NCI-H69 (cell line): ENCODE measurements at regions not wholly inside any gene's neighbourhood (a gene's known extent, or its start where the extent isn't known, plus 50 kb on each side); places are given as distances from the start of the nearest gene placed in this dataset.
A peak's percentile ranks its signal among the peaks of the same experiment; 100 is the strongest.

Source experiments
- DNase-seq: peaks from one replicate; lab custom pipeline; 2025; lab: John Stamatoyannopoulos, UW

DNA sequence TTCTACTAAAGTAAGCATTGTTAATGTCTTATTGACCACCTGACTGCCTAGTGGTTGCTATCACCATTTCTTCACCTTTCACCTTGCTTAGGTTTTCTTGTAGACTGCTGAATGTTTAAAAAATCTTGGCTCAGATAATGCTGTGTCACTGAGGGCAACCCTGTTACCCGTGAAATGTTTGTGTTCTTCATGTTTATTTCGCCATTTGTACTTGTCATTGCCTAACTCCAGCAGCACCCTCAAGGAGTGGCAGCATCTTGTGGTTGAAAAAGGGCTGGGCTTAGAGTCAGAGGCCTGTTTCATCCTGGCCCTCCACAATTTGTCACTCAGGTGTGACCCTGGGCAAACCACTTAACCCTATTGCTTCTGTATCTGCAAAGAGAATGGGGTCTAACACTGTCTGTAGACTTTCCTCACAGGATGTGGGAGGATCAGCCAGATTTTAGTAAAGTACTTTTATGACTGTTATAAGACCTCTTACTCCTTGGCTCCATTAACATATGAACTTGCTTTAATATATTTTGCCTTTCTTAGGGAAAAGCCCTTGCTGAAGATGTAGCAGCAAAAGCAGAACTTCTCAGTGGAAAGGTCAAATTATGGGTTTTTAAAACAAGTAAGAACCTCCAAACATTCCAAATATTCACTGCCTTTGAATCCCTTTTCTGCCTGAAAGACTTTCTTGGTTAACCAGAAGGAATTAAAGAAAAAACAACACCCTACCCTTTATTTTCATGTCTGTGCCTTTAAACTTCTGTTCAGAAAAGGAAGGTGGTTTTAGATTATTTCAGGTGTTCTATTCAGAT lies 154.5 kb upstream of the C11orf87 start:
- no peak for DNase-seq

DNA sequence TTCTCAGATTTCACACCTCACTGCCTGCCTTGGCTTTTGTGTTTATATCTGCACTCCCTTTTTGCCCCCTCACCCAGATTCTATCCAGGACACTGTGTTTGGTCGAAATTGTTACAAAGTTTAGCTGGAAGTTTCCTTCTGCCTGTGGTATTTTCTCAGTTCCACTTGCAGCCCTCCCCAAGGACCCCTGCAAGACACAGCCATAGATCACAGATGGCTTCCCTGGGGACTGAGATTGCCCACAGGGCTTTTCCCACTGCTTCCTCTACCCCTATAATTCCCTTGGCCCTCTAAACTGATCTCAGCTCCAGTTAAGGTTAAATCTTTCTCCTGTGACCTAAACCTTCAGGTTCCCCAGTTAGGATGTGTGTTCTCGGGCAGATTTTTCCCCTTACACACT lies 146.1 kb upstream of the C11orf87 start:
- peak; percentile 13 for DNase-seq

DNA sequence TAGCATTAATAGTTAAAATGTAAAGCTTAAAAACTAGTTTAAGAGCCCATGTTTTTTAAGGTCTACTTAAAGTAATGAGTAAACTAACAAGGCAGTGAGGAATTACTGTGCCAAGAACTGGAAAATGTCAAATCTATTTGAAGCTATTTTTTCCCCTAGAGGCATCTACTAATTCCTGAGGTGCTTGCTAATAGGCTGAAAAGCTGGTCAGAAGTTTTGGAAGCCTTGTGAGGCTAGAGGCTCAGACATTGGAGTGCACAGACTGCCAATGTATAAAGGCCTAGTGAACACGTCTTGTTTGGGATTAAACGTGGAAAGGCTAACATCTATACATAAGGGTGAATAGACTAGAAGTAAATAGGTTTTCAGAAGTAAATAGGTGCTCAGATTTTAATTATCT lies 136.5 kb upstream of the C11orf87 start:
- DNase-seq: no peak

DNA sequence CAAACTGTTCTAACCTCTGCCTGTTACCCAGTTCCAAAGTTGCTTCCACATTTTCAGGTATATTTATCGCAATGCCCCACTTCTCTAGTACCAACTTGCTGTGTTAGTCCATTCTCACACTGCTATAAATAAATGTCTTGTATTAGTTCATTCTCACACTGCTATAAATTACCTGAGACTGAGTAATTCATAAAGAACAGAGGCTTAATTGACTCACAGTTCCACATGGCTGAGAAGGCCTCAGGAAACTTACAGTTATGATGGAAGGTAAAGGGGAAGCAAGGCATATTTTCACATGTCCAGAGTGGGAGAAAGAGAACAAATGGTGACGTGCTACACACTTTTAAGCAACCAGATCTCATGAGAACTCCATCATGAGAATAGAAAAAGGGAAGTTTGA lies 130.4 kb upstream of the C11orf87 start:
- no peak for DNase-seq

DNA sequence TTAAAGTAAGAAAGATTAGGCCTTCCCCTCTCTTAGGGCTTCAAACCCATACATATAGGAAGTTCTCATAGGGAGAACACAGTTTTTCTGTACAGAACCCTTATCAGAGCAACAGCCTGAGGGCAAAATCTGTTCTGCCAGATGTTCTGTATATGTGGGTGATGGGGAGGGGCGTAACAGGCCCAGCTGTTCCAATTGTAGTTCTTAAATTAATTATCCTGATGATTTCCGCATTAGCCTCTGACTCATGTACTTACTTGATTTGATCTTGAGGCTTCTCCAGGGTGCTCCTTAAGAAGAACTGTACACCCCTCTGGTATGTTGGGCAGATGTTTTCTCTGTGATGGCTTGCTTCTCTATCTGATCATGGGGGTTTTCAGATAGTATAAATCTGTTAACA lies 123.1 kb upstream of the C11orf87 start:
- peak; percentile 81 for DNase-seq

DNA sequence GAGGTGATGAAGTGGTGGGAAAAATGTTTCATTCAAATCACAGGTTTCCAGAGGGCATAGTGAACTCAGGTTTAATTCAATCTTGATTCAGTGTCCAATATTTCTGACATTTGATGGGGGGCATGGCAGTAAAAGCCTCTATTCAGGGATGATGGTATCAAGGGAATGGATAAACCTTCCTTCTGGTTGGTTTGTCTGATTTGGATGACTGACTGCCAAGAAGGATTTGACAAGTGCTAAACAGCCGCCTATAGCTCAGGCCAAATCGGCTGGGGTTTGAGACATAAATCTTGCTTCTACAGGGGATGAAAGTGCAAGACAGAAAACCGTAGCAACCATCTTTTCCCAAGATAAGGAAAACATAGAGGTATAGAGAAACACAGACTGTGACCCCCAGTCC lies 121.8 kb upstream of the C11orf87 start:
- no peak for DNase-seq

DNA sequence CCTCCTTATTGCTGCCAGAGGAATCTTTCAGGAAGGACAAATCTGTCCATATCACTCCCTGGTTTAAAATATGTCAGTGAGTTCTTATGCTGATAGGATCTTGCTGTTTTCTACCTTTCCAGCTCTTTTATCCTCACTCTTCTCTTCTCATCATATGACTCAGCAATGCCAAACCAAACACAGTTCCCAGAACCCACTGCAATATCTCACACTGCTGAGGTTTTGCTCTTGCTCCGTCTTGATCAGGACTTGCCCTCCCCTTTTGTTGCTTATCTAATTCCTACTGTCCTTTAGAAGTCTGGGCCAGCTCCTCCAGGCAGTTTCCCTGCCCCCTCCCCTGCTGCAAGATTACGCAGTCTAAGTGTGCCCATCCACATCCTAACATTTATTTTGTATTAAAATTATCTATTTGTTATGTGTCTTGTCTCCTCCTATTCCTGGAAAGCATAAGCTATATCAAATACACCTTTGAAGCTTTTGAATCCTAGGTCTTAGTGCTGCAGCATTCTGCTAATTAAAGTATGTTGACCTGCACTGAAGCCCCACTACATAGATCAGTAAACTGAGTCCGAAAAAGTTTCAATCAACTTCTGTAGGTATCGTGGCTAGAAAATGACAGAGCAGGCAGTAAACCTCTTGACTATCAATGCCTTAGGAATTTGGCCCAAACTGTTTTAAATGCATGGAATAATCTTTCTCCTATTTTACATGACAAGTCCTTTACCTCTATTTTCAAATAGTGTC lies 119.2 kb upstream of the C11orf87 start:
- DNase-seq: no peak

DNA sequence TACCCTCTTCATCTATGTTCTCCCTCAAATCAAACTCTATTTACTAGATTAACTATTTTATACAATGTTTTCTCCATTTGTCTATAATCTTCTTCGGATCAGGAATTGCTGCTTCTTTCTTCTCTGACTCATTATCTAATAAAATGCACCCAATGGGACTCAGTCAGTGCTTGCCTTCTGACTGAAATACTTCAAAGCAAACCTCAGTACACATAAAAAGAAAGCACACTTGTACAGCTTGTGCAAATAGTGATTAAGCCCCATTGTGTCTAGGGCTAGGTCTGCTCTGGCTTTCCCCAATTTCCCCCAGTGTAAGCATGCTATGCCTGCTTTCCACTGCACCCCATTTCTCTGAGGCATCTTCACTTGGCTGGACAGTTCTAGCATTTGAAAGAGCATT lies 118.6 kb upstream of the C11orf87 start:
- peak; percentile 55 for DNase-seq

DNA sequence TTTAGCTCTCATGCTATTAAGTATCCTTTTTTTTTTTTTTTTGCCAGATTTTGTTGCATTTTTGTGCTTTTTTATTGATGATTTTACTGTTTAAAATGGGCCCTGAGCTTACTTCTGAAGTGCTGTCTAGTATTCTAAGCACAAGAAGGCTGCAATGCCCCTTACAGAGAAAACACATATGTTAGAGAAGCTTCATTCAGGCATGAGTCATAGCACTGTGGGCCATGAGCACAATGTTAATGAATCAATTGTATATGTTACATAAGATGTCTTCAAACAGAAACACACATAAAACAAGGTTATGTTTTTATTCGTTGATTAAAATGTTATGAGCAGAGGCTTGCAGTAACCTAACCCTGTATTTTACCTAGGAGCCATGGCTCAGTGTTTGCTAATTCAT lies 117.8 kb upstream of the C11orf87 start:
- peak; percentile 44 for DNase-seq

DNA sequence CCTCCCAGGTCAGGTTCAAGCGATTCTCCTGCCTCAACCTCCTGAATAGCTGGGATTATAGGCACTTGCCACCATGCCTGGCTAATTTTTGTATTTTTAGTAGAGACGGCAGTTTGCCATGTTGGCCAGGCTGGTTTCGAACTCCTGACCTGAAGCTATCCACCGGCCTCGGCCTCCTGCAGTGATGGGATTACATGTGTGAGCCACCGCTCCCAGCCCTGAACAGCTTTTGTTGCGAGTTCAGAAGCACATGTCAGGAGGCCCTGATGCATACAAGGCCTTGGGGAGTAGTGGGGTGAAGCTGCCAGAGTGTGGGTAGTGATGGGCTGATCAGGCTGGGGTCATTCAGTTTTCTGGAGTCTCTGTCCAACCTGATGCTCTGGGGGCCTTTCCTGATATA lies 117.0 kb upstream of the C11orf87 start:
- no peak for DNase-seq

DNA sequence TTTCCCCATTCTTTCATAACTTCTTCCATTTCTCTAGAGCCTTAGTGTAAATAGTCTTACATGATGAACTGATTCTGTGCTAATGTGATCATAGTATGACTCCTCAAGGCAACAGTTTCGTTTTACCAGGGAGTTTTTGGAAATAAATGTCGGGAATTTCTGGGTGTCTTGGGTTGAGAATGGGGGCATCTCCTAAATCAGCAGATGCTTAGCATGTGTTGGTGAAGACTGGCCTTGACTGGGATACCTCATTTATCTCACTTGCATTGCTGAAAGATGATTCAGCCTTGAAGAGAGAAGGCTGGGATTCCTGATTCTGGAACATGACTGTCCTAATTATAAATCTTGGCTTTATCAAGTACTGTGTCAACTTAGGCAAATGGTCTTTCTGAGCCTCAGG lies 115.7 kb upstream of the C11orf87 start:
- no peak for DNase-seq

DNA sequence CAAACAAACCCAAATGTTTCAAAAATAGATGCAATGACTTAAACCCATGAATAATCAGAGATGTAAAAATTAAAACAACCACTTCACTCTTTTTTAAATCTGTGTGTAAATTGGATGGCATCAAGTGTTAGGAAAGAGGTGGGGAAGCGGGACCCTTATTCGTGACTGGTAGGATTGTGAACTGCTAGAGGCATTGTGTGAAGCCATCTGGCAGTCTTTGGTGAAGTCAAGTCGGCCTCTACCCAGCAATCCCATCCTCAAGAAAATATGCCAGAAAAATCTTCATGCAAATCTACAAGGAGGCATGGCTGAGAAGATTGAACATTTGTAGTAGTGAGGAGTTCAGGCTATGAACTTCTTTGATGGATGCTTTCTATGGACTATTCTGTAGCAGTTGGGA lies 114.6 kb upstream of the C11orf87 start:
- DNase-seq: no peak

DNA sequence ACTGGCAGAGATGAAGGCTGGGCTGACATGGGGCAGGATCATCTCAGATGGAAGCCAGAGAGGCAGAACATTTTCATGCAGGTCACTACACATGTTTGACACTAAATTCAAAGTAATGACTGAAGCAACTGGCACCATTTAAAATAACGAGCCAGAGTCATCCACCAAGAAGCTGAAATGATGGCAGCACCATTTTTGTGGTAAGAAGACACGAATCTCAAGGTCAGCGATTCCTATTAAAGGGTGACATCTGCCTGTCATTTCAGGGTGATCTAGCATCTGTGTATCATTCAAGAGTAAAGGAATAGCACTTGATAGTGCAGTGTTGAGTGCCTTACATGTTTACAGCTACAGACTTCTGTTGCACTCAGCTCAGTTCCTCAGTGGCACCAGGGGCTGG lies 113.4 kb upstream of the C11orf87 start:
- DNase-seq: no peak

DNA sequence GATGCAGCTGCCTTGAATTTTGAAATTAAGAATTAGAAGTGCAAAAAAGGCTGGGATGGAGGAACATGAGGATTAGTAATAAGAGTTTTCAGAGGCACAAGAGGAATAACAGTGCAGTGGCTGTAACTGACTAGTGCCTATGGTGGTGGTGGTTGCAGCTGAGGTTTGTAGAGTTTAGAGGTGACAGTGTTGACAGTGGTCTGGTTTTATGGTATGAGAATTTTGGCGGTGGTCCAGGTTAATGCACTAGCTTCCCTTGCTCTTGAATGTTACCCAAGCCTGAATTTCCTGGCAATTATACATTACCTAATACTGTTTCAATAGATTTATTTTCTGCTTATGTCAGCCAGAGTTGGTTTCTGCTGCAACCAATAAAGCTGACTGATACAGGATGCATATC lies 112.8 kb upstream of the C11orf87 start:
- DNase-seq: peak; percentile 67

DNA sequence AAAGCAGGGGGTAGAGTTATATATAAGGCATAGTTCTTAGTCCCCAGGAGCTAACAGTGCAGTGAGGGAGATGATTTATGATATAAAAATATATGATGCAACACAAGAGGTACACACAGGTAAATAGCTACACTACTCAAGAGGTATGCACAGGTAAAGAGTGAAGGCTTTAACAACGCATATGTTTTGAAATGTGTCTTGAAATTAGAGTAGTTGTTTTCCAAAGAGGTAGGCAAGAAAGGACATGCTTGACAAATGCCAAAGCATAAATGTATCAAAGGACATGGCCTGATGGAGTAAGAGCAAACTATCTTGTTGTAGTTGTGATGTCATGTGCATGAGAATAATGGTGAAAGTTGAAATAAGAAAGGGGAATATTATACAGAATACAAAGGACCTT lies 104.3 kb upstream of the C11orf87 start:
- no peak for DNase-seq

DNA sequence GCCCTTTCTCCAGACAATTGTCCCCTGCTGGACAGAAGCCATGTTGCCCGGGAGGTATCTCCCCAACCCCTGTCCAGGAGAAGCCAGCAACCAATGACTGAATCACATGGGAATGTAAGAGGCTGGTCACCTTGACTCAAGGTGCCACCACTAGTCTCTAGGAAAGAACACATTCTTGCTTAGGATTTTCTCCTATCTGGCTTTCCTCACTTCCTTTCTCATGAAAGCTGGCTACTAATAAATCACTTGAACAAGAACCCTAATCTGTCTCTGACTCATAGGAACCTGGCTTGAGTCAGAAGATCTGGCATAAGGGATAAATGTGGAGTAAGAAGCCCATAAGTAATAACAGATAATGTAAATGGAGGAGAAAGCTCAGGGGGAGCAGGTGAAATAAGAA lies 101.4 kb upstream of the C11orf87 start:
- no peak for DNase-seq

DNA sequence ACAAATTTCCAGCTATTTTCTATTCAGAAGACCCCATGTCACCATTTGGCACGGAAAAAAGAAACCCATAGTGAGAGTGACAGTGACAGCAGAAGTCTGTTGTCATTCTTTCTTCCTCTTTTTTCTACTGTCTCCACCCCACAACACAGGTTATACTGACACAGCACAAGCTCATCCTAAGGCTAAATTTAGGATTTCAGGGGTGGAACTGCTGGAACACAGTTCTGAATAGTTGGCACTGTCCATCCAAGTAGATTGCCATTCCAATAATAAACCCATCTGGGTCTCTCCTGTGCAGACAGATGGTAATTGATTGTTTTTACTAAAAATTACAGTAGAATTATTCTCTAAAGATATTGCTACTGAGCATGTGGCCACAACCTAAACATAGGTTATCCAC lies 95.2 kb upstream of the C11orf87 start:
- no peak for DNase-seq

DNA sequence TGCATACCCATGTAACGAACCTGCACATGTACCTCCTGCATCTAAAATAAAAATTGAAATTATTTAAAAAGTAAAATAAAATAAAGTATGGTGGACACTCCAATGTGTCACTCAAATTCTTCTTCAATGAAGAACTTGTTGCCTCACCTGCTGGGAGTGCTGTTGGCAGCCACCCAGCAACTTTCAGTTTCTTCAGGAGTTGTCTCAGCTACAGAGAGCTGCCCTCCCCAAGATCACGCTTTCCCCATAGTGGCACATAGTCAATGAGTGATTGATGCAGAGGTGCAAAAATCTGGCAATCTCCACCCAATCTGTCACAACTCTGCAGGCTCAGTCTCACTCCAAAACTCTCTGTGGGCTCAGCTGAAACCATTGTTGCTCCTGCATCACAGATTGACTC lies 92.3 kb upstream of the C11orf87 start:
- no peak for DNase-seq

DNA sequence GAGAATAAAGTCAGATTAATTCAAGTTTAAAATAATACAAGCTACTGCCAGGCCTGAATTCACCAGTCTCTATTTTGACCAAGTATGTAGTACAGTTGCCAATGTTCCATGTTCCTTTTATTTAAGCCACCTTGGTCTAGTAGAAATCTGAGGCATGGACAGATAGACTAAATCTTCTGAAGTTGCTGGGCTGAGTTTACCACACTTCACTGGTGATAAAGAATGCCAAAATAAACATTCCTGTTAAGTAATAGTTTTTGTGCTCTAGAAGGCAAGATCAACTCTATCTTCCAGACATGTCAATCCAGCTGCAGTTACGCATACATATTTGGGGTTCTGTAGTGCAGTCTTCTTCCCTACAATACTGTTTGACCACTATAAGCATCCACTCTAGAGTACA lies 83.9 kb upstream of the C11orf87 start:
- DNase-seq: no peak

DNA sequence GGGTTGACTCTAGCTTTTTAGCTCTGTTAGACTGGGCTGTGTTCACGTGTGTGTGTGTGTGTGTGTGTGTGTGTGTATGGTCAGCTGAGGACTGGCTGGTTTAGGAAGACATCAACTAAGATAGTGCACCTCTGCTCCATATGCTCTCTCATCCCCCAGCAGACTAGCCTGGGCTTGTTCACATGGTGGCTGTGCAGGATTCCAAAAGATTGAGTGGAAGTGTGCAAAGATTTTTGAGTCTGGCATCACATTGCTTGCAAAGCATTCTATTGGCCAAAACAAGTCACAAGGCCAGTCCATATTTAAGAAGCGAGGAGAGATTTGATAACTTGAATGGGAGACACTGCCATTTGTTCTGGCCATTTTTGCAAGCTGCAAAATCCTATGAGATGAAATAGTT lies 79.7 kb upstream of the C11orf87 start:
- no peak for DNase-seq

DNA sequence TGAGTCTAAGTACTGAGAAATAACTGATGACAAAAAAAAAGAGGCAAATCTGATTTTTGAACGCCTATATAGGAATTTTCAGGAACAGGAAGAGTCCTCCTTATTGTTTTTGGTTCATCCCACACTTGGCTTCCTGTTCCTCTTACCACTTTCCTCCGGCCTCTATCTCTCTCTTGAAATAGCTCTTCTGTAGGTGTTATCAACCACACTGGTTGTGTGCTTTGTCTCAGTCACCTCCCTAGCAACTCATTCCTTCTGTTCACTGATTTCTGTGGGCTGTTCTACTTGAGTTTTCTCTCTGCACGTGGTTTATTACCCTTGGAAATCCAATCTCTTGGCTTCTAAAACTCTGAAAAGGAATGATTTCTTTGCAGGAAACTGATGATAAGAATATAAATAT lies 78.7 kb upstream of the C11orf87 start:
- DNase-seq: no peak

DNA sequence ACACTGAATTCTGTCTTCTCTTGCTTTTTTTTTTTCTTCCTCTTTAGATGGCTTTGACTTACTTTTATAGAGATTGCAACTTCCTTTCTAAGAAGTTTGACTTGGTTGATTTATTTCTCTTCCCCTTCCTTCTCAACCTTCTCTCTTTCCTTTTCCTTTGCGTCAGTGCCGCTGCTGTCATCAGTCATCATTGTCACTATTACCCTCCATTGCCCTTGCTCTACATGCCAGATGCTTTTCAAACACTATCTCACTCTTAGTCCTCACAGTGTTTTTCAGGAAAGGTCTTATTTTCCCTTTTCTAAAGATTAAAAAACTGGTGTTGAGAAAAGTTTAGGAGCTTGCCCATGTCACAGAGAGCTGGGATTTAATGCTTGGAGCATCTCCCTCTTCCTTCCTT lies 74.7 kb upstream of the C11orf87 start:
- DNase-seq: no peak

DNA sequence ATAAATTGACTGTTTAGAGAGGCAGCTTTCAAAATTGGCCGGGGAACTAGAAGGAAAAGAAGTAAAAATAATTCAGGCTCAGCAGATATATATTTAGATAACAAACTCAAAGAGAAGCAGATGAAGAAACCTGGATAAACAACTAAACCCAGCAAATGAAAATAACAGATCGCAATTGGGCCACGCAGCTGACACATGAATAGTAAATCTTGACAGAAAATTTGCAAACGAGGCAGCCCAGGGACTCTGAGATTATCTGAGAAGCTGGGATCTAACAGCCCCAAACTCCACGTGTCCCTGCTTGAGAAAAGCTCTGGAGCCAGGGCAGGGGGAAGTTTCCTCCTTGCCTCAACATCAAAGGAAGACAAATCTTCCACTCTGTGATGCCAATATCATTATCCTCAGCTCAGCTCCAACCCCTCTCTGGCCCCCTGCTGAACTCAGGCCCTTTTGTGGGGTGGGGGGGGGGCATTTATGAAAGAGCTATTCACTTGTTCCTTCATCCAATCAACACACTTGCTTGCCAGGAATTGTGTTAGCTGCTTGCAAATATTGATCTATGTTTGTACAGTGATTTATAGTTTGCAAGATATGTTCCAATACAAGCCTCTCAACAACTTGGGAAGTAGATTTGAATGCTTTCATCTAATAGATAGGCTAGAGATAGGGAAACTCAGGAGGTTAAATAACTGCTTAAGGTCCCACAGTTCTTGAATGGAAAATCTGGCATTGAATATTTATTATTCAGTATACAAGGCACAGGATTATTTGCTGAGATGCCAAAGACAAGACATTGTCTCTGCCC lies 72.5 kb upstream of the C11orf87 start:
- no peak for DNase-seq
